ENCODE measurements at regions not wholly inside any gene's neighbourhood (a gene's known extent, or its start where the extent isn't known, plus 50 kb on each side); places are given as distances from the start of the nearest gene placed in this dataset.
"Not testable (repeated sequence)": the region's sequence is repeated elsewhere in the genome, so short reads cannot be mapped to it uniquely, and the experiment has no call there.

GRCh38 chr7:81833401-81833800 is 63.6 kb upstream of the HGF start:
- no peak for DNase-seq (ENCODE audit: low read depth, low spot score)

GRCh38 chr7:81831883-81832282 is 62.0 kb upstream of the HGF start:
- DNase-seq (ENCODE audit: low read depth, low spot score) = no peak

GRCh38 chr7:81829511-81829910 is 59.7 kb upstream of the HGF start:
- not testable (repeated sequence) for DNase-seq (ENCODE audit: low read depth, low spot score)

- no peak for DNase-seq (ENCODE audit: low read depth, low spot score)
Observed at GRCh38 chr7:81822811-81823210, 53.0 kb upstream of the HGF start.

- DNase-seq (ENCODE audit: low read depth, low spot score) = no peak
Observed at GRCh38 chr7:81819861-81820260, 50.0 kb upstream of the HGF start.
